22Rv1 (cell line): ENCODE measurements at regions not wholly inside any gene's neighbourhood (a gene's known extent, or its start where the extent isn't known, plus 50 kb on each side); places are given as distances from the start of the nearest gene placed in this dataset.

Source experiments
- H3K27ac ChIP-seq: fragments of 450-650 bp; 2 replicates; pipeline ENCODE4 v1.5.1; 2017
- CTCF ChIP-seq: fragments of 450-650 bp; IDR thresholded peaks from 2 replicates; pipeline ENCODE4 v1.5.1; 2017; ENCODE audit warnings: mild to moderate bottlenecking
- ZFX ChIP-seq: fragments of 450-650 bp; IDR thresholded peaks from 2 replicates; pipeline ENCODE4 v1.6.1; 2017; ENCODE audit warnings: antibody characterized with exemption, borderline replicate concordance

GRCh38 chr2:145615626-145616025, 1095.7 kb upstream of the ZEB2 start:
- TF ChIP-seq ZFX (no peak), CTCF (no peak)
- no peak overlapping the region for H3K27ac ChIP-seq

GRCh38 chr2:145609951-145610350, 1090.0 kb upstream of the ZEB2 start:
- no peak overlapping the region for H3K27ac ChIP-seq
- TF ChIP-seq CTCF, result no peak
- no peak for TF ChIP-seq ZFX

DNA sequence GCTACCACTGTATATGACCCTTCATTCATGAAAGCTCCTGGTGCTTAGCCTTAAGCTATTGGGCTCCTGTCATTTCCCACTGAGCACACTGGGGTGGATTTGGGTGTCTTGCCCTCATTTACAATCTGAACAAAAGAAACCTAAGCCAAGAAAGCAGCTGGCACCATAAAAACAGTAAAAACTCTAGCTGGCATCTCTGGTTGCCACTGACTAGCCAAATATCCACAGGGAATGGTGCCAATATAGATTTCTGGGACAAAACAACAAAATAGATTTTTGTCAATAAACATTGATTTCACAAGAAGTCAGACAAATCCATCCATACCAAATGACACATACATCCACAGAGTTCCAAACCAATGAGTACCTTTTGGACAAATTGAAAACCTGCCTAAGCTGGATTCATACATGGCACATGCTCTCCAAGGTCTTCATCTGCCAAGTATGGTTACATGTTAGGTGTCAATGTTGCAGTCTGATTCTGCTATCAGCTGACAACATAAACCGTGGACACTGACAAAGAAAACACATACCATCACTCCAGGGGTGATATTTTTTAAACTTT, 1081.5 kb upstream of the ZEB2 start:
- no peak overlapping the region for H3K27ac ChIP-seq

GRCh38 chr2:145600811-145601210, 1080.9 kb upstream of the ZEB2 start:
- no peak overlapping the region for H3K27ac ChIP-seq
- TF ChIP-seq CTCF (no peak), ZFX (no peak)

More for the DNA sequence above, 1081.5 kb upstream of the ZEB2 start:
- TF ChIP-seq ZFX, result no peak
- no peak for TF ChIP-seq CTCF

GRCh38 chr2:145599756-145600155, 1079.8 kb upstream of the ZEB2 start:
- no peak overlapping the region for H3K27ac ChIP-seq
- TF ChIP-seq CTCF, result no peak
- no peak for TF ChIP-seq ZFX

GRCh38 chr2:145598434-145598833, 1078.5 kb upstream of the ZEB2 start:
- TF ChIP-seq ZFX (no peak), CTCF (no peak)
- H3K27ac ChIP-seq, result no peak overlapping the region

DNA sequence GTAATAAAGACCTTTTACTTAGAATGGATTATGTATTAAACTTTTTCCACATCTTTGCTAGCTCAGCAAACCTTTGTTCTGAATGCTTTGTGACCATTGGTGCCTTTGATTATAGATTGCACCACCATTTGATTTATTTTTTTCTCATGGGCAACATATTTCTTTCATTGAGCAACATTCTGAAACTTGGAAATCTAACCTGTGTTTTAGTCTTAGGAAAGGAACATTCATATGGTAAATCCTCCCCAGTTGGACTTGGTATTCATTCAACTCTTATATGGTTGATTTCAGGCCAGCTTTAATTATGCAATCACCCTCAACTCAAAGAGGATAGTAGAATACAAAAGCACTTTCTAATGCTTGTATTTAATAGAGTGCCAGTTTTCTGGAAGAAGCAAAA, 1077.9 kb upstream of the ZEB2 start:
- H3K27ac ChIP-seq, result no peak overlapping the region

More for the DNA sequence above, 1077.9 kb upstream of the ZEB2 start:
- TF ChIP-seq CTCF, result no peak
- TF ChIP-seq ZFX, result no peak
